ENCODE measurements at regions not wholly inside any gene's neighbourhood (a gene's known extent, or its start where the extent isn't known, plus 50 kb on each side); places are given as distances from the start of the nearest gene placed in this dataset.

- Histone ChIP-seq H3K36me3 (no peaks in the 10 kb centered on the region), H3K27me3 (replicated peaks in 1 of 7) (no peaks in the 10 kb centered on the region), H3K4me3 (no peak overlapping the region), H3K9me3 (peaks cover 0 to 13% (median 4%) of the 10 kb centered on the region in 8 donors), H3K4me1 (no peaks in the 10 kb centered on the region), H3K27ac (no peak overlapping the region)
- TF ChIP-seq POLR2AphosphoS5 (IDR thresholded peaks at IDR 0.05) (no peak), CTCF (IDR thresholded peaks at IDR 0.05 in 8 of 11, conservative IDR thresholded peaks at IDR 0.05 in 3 of 11) (no peak), POLR2A (IDR thresholded peaks at IDR 0.05) (no peak)
- DNase-seq, result no peak
- intact Hi-C loops (cut with DNase I; ENCODE audit: low total_unique reads), result no loop called here
Observed at GRCh38 chr6:147005499-147005898, 198.7 kb upstream of the STXBP5 start.

- H3K27me3 ChIP-seq (replicated peaks in 1 of 7), result no peaks in the 10 kb centered on the region
- no peak overlapping the region for H3K27ac ChIP-seq
- no peak overlapping the region for H3K4me3 ChIP-seq
- intact Hi-C loops (cut with DNase I; ENCODE audit: low total_unique reads), result no loop called here
- no peak for DNase-seq
- H3K36me3 ChIP-seq, result no peaks in the 10 kb centered on the region
- H3K4me1 ChIP-seq, result no peaks in the 10 kb centered on the region
- TF ChIP-seq CTCF (IDR thresholded peaks at IDR 0.05 in 8 of 11, conservative IDR thresholded peaks at IDR 0.05 in 3 of 11) (no peak), POLR2AphosphoS5 (IDR thresholded peaks at IDR 0.05) (no peak), POLR2A (IDR thresholded peaks at IDR 0.05) (no peak)
- peaks cover 0 to 13% (median 4%) of the 10 kb centered on the region in 8 donors for H3K9me3 ChIP-seq
Observed at GRCh38 chr6:147007441-147007840, 196.8 kb upstream of the STXBP5 start.

- Histone ChIP-seq H3K27ac (no peak overlapping the region), H3K9me3 (peaks cover 0 to 13% (median 4%) of the 10 kb centered on the region in 8 donors), H3K27me3 (replicated peaks in 1 of 7) (no peaks in the 10 kb centered on the region), H3K36me3 (no peaks in the 10 kb centered on the region), H3K4me3 (no peak overlapping the region), H3K4me1 (no peaks in the 10 kb centered on the region)
- DNase-seq, result no peak
- intact Hi-C loops (cut with DNase I; ENCODE audit: low total_unique reads), result no loop called here
- no peak for TF ChIP-seq CTCF (IDR thresholded peaks at IDR 0.05 in 8 of 11, conservative IDR thresholded peaks at IDR 0.05 in 3 of 11)
- TF ChIP-seq POLR2A (IDR thresholded peaks at IDR 0.05), result no peak
- TF ChIP-seq POLR2AphosphoS5 (IDR thresholded peaks at IDR 0.05), result no peak
- WGBS, 5 donors, result 88 to 95% (median 94%) methylated on average over 2 of the region's 2 CpGs
Observed at GRCh38 chr6:147009358-147009757, 194.9 kb upstream of the STXBP5 start.

- no peaks in the 10 kb centered on the region for H3K9me3 ChIP-seq
- no peaks in the 10 kb centered on the region for H3K4me1 ChIP-seq
- TF ChIP-seq CTCF (IDR thresholded peaks at IDR 0.05 in 8 of 11, conservative IDR thresholded peaks at IDR 0.05 in 3 of 11) (no peak), POLR2AphosphoS5 (IDR thresholded peaks at IDR 0.05) (no peak), POLR2A (IDR thresholded peaks at IDR 0.05) (no peak)
- no peaks in the 10 kb centered on the region for H3K27me3 ChIP-seq (replicated peaks in 1 of 7)
- no peak for DNase-seq
- H3K4me3 ChIP-seq, result no peak overlapping the region
- intact Hi-C loops (cut with DNase I; ENCODE audit: low total_unique reads), result no loop called here
- 90 to 95% (median 93%) methylated on average over 5 of the region's 5 CpGs for WGBS, 5 donors
- H3K36me3 ChIP-seq, result no peaks in the 10 kb centered on the region
- H3K27ac ChIP-seq, result no peak overlapping the region
Observed at GRCh38 chr6:147015674-147016073, 188.5 kb upstream of the STXBP5 start.

Measured in spleen (tissue), 11 donors.